RWPE2 (cell line): ENCODE measurements at regions not wholly inside any gene's neighbourhood (a gene's known extent, or its start where the extent isn't known, plus 50 kb on each side); places are given as distances from the start of the nearest gene placed in this dataset.
"Not testable (repeated sequence)": the region's sequence is repeated elsewhere in the genome, so short reads cannot be mapped to it uniquely, and the experiment has no call there.

Source experiments
- ATAC-seq: fragments of 200-7000 bp; cut with Tn5 transposase; 3 replicates; pipeline ENCODE4 v1.9.1; 2021; ENCODE audit warnings: low read depth
- DNase-seq: peaks from one replicate; pipeline ENCODE4 v3.0.0-alpha.2; 2020; ENCODE audit warnings: low spot score
- H3K27ac ChIP-seq: fragments of 450-650 bp; 2 replicates; pipeline ENCODE4 v1.5.1; 2017; ENCODE audit warnings: mild to moderate bottlenecking; ENCODE audit not compliant: poor library complexity, severe bottlenecking
- H3K27me3 ChIP-seq: fragments of 250-450 bp; sonication (Bioruptor Pico); 2 replicates; pipeline ENCODE4 v1.5.1; 2021; ENCODE audit warnings: mild to moderate bottlenecking, moderate library complexity; ENCODE audit not compliant: insufficient read depth, poor library complexity, severe bottlenecking
- H3K36me3 ChIP-seq: fragments of 250-450 bp; sonication (Bioruptor Pico); 2 replicates; pipeline ENCODE4 v1.5.1; 2020; ENCODE audit warnings: low read depth, mild to moderate bottlenecking, moderate library complexity
- H3K4me1 ChIP-seq: fragments of 250-450 bp; sonication (Bioruptor Pico); 2 replicates; pipeline ENCODE4 v1.5.1; 2021; ENCODE audit warnings: mild to moderate bottlenecking, moderate library complexity; ENCODE audit not compliant: insufficient read depth, poor library complexity, severe bottlenecking
- H3K4me3 ChIP-seq: fragments of 250-450 bp; sonication (Bioruptor Pico); 2 replicates; pipeline ENCODE4 v1.5.1; 2021; ENCODE audit warnings: mild to moderate bottlenecking, moderate library complexity; ENCODE audit not compliant: severe bottlenecking
- H3K9me3 ChIP-seq: fragments of 250-450 bp; sonication (Bioruptor Pico); 2 replicates; pipeline ENCODE4 v1.5.1; 2021; ENCODE audit warnings: mild to moderate bottlenecking, moderate library complexity; ENCODE audit not compliant: severe bottlenecking
- CTCF ChIP-seq: fragments of 450-650 bp; IDR thresholded peaks from one replicate; pipeline ENCODE4 v1.5.1; 2017; ENCODE audit warnings: mild to moderate bottlenecking, moderate library complexity; ENCODE audit not compliant: poor library complexity, severe bottlenecking

GRCh38 chr5:157971571-157972216 is 112.7 kb upstream of the CLINT1 start:
- peak; percentile 41; the same call in 1 of the 3 replicates for ATAC-seq
- Histone ChIP-seq H3K36me3 (no peaks in the 10 kb centered on the region), H3K4me3 (no peak overlapping the region), H3K27ac (no peak overlapping the region), H3K27me3 (no peaks in the 10 kb centered on the region), H3K9me3 (no peaks in the 10 kb centered on the region), H3K4me1 (no peaks in the 10 kb centered on the region)
- DNase-seq = no peak
- no peak for TF ChIP-seq CTCF

- not testable (repeated sequence) for H3K36me3 ChIP-seq, H3K27ac ChIP-seq, H3K27me3 ChIP-seq, ATAC-seq, H3K9me3 ChIP-seq, H3K4me3 ChIP-seq, DNase-seq, H3K4me1 ChIP-seq
These were observed 109.6 kb upstream of the CLINT1 start for GRCh38 chr5:157968570-157968969.

DNA sequence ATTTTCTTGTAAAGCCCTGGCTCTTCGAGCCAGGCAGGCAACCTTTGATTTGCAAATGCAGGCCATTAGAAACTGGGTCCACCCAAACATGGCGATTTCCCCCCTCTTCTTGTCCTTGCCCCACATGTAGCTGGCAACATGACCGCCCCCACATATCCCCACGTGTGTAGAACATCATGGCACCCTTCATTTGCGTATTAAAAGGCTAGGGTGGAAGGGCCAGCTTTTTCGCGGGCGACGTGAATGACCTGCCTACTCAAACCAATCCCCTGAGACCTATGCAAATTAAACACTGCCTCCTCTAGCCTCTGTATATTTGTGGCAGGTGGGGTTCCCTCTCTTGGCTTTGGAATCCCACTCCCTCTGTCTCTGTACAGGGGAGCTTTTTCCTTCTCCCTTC is 107.0 kb upstream of the CLINT1 start:
- no peaks in the 10 kb centered on the region for H3K27me3 ChIP-seq
- no peaks in the 10 kb centered on the region for H3K9me3 ChIP-seq
- no peak overlapping the region for H3K27ac ChIP-seq
- DNase-seq (no peak), ATAC-seq (no peak)
- H3K4me3 ChIP-seq = no peak overlapping the region
- no peaks in the 10 kb centered on the region for H3K36me3 ChIP-seq
- no peaks in the 10 kb centered on the region for H3K4me1 ChIP-seq
- no peak for TF ChIP-seq CTCF

- Histone ChIP-seq H3K27ac (no peak overlapping the region), H3K9me3 (no peaks in the 10 kb centered on the region), H3K4me3 (no peak overlapping the region), H3K4me1 (no peaks in the 10 kb centered on the region), H3K36me3 (no peaks in the 10 kb centered on the region), H3K27me3 (no peaks in the 10 kb centered on the region)
- TF ChIP-seq CTCF = no peak
- DNase-seq (no peak), ATAC-seq (no peak)
These were observed 106.2 kb upstream of the CLINT1 start for GRCh38 chr5:157965040-157965678.

DNA sequence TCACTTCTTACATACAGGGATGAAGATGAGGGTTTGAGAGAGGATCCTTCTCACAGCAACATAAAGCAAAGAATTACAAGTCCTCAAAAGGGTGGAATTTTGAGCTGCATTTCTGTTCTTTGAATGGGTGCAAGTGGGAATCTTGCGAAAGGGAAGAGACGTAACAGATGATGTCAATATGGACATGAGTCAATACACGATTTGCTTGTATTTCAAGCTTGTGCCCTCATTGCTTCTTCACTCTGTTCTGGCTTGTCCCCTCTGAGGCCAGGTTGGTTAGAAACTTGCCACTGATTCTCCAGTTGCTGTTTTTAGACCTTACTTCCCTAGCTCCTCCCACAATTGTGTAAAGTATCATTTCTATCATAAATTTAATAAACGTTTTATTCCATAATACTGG is 104.8 kb upstream of the CLINT1 start:
- ATAC-seq (no peak), DNase-seq (no peak)
- no peak overlapping the region for H3K27ac ChIP-seq
- H3K4me3 ChIP-seq = no peak overlapping the region
- H3K4me1 ChIP-seq = no peaks in the 10 kb centered on the region
- H3K9me3 ChIP-seq = no peaks in the 10 kb centered on the region
- H3K27me3 ChIP-seq = no peaks in the 10 kb centered on the region
- no peak for TF ChIP-seq CTCF
- H3K36me3 ChIP-seq = no peaks in the 10 kb centered on the region
